HG03520 (cell line): ENCODE measurements at regions not wholly inside any gene's neighbourhood (a gene's known extent, or its start where the extent isn't known, plus 50 kb on each side); places are given as distances from the start of the nearest gene placed in this dataset.
"Not testable (repeated sequence)": the region's sequence is repeated elsewhere in the genome, so short reads cannot be mapped to it uniquely, and the experiment has no call there.

Experiments
- ATAC-seq: cut with Tn5 transposase; IDR thresholded peaks from one replicate; pipeline ENCODE4 v1.9.1; 2021; ENCODE audit warnings: mild to moderate bottlenecking, moderate library complexity; ENCODE audit not compliant: unreplicated experiment

DNA sequence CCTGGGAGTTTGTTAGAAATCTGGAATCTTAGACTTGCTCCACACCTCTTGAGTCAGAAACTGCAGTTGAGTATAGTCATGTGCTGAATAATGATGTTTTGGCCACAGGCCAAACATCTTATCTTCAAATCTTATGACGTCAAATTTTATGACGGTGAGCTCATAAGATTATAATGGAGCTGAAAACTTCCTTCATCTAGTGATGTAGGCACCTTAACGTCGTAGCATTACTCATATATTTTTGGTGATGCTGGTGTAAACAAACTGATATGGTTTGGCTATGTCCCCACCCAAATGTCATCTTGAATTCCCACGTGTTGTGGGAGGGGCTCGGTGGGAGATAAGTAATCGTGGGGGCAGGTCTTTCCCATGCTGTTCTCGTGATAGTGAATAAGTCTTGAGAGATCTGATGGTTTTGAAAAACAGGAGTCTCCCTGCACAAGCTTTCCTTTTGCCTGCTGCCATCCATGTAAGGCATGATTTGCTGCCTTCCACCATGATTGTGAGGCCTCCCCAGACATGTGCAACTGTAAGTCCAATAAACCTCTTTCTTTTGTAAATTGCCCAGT, 268.0 kb upstream of the PROK2 start:
- ATAC-seq, result no peak

DNA sequence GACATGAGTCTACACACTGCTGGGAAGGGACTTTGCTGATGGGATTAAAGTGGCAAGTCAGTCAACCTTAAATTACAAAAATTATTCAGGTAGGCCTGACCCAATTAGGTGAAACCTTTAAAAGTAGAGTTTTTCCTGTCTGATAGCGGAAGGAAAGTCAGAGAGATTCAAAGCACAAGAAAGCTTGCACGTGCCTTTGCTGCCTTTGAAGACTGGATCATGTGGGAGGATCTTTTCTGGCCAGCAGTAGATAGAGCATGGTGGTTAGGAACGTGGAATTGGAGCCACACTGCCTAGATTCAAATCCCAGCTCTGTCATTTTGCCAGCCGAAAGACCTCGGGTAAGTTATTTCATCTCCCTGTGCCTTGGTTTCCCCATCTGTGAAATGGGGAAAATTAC, 265.8 kb upstream of the PROK2 start:
- ATAC-seq, result no peak

- ATAC-seq, result no peak
Observed at GRCh38 chr3:72050048-72050632, 265.2 kb upstream of the PROK2 start.

DNA sequence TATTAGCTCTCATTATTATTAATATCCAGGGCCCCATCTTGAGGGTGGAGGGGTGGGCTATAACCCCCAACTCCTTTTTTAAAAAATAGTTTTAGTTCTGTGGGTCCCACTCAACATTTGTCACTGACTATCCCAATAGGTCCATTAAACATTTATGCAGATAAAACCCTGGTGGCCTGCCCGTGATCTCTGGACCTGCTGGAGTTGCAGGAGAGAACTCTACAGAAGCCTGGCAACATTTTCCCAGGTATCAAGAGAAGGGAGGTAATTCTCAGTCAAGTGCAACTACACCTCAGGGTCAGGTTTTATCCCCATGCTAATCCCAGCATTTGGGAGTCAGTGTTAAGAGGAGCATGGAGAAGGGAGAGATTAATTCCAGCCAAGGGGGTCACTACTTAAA, 264.4 kb upstream of the PROK2 start:
- ATAC-seq, result no peak

DNA sequence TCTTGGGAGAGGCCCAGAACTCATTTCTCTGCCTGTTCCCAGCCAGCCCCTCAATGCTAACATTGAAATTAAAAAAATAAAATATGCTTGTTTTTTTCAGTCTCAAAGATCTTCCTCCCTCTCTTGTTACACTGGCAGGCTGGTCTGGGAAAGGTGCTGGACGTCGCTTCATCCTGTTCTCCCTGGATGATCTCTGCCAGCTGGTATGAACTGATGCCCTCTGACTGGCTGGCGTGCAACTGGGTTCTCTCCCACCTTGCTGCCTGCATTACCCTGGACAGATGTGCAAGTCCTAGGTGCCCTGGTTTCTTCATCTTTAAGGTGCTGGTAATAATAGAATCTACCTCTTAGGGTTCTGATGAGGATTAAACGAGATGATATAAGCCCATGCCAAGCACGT, 263.9 kb upstream of the PROK2 start:
- no peak for ATAC-seq

DNA sequence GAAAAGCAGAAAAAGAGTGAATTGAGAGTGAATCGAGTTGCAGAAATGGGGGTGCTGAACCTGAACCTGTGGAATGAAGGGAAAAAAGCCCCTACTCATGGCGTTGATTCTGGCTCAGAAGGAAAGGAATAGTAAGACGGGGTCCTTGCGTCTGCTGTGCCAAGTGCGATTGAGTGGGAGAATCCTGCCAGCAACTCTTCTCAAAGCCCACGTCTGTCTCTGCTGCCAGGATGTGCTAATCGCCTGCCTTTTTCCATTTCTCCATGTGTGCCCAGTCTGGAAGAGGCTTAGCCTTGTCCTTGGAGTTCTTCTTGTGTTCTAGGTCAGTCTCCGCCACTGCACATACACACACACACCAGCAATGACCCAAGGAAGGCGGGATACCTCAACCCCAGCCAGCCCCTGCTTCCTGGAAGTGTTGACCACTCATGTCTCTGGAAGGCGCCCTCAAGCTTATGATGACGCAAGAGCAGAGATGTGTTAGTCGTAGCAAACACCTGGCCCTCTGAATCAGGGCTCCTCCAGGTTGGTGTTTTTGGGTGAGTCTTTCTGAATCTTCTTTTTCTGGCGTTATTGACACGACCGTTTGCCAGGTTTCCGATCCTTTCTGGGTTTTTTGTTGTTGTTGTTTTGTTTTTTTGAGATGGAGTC, 262.4 kb upstream of the PROK2 start:
- no peak for ATAC-seq

- ATAC-seq, result no peak
Observed at GRCh38 chr3:72044231-72044855, 259.4 kb upstream of the PROK2 start.

- no peak for ATAC-seq
Observed at GRCh38 chr3:72043204-72044133, 258.5 kb upstream of the PROK2 start.

DNA sequence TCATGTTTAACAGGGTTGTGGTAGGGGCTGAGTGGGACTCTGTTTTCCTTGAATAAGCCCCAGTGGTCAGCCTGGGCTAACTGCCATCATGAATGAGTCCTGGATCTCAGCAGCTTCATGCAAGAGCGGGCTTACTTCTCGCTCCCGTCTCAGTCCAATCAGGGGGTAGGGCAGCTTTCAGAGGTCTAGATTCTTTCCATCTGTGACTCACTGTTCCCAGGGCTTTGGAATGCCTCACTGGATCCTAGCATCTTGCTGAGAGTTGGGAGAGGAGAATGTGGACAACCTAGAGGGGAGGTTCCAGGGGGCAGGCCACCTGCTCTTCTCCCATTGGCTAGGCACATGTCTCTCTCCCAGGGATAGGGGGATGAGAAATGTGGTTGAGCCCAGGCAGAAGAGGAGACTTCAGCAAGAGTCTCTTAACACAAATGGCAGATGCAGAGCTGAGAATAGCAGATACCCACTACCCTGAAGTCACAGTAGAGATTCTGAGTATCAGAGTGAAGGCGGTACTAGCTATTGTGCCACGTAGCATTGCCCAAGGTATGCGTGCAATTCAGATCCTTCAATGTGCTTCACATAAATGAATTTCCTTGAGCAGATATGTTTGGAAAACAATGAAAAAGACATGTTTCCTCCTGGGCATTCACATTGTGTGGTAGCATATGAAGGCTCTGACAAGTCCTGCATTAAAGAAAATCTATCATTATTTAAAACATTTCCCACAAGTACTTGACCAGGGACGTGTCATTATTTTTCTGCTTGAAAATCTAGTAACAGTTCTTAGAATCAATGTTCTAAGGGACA, 257.7 kb upstream of the PROK2 start:
- ATAC-seq, result no peak

GRCh38 chr3:72041511-72041910, 256.6 kb upstream of the PROK2 start:
- no peak for ATAC-seq

DNA sequence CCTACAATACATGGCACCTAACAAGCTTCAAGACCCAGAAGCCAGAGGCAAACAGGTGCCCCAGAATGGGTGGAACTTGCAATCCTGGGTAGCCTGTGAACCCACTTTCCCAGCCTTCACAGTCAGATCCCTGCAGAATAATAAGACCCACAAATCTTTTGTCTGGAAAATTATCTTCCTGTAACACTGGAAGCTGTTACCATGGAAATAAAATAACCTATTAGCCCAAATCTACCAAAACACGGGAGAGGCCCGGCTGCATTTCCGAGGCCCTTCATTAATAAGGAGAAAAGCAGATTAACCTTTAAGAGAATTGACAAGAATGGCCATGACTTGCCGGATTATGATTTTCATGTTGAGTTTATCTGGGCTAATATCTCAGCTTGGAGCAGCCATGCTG, 256.1 kb upstream of the PROK2 start:
- ATAC-seq, result no peak

- no peak for ATAC-seq
Observed at GRCh38 chr3:72039677-72040076, 254.7 kb upstream of the PROK2 start.

DNA sequence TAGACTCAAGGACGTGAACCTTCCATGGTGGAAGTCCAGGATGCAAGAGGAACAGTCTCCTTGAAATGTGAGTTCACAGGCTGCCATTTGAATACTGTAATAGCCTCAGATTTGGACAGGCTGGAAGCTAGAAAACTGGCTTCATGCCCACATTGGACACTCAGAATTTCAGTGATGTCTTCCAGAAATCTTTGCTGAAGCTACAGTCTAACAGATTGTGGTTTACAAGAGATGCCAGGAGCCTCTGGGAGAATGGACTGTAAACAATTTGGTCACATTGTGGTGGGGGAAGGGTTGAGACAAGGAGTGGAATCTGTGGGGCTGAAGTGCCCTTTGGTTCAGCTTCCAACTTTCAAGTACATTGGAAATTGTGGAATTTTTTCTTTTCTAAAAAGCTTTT, 252.0 kb upstream of the PROK2 start:
- ATAC-seq, result no peak

GRCh38 chr3:72035606-72036005, 250.7 kb upstream of the PROK2 start:
- no peak for ATAC-seq

GRCh38 chr3:72034986-72035385, 250.0 kb upstream of the PROK2 start:
- no peak for ATAC-seq

DNA sequence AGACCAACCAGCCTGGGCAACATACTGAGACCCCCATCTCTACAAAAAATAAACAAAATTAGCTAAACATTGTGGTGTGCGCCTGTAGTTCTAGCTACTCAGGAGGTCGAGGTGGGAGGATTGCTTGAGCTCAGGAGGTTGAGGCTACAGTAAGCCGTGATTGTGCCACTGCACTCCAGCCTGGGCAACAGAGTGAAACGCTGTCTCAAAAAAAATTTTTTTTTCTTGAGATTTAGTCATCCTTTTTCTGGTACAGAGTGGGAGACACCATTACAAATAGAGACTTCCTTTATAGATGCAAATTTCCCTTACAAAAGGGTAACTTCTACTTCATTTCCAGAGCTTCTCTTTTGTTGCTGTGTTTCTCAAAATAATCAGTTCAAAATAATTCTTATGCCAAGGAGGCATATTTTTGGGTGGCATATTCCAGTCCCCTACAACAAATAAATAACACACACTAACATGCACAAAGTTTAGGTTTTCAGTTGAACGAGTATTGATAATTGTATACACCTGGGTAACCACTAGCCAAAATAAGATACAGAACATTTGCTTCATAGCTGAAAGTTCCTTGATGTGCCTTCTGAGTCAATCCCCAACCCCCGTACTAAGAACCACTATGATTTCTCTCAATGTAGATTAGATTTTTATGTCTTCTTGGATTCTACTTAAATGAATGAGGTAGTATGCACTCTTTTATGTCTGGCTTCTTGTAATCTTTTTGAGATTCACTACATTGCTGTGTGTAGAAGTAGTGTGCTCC, 248.9 kb upstream of the PROK2 start:
- ATAC-seq, result no peak

GRCh38 chr3:72032441-72033135, 247.6 kb upstream of the PROK2 start:
- ATAC-seq, result no peak

DNA sequence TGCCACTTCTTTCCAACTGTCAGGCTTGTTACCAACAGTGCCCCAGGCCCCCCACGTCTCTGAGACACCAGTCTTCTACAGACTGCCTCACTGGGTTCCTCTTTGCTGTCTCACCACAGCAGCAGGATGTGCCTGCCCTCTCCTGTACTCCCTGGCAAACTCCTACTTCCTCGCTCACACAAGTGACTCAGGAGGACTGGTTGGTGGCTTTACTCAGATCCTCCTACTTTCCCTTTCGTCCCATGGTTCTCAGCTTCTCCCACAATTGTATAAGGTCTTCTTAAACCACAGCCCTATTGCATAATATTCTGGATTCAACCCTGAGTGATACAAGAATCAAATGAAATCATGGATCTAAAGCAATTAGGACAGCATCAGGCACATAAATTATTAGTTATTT, 246.6 kb upstream of the PROK2 start:
- ATAC-seq, result no peak

- not testable (repeated sequence) for ATAC-seq
Observed at GRCh38 chr3:72030296-72030695, 245.3 kb upstream of the PROK2 start.
